Kidney glomerular epithelial cell (primary cell): ENCODE measurements at regions not wholly inside any gene's neighbourhood (a gene's known extent, or its start where the extent isn't known, plus 50 kb on each side); places are given as distances from the start of the nearest gene placed in this dataset.
A peak's percentile ranks its signal among the peaks of the same experiment; 100 is the strongest.
"Not testable (repeated sequence)": the region's sequence is repeated elsewhere in the genome, so short reads cannot be mapped to it uniquely, and the experiment has no call there.

Experiments used
- DNase-seq: peaks from one replicate; lab custom pipeline; 2025; lab: John Stamatoyannopoulos, UW

- no peak for DNase-seq
Measured at GRCh38 chr1:94302497-94302896, 65.1 kb upstream of the ARHGAP29 start.

DNA sequence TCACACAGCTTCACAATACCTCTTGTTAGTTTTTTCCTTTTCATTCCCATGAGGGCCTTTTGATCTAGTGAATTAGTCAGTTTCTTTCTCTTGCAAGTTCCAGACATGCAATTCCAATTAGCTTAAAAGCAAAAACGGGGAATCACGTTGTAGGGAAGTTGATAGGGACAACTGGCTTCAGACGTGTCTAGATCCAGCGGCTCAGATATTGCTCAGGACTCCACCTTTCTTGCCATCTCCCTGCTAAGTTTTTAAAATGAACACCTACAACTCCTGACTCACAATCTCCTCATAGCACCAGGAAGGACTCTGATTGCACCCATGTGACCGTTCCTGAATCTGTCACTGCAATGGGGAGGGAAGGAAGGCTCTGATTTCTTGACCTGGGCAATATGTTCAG is 63.8 kb upstream of the ARHGAP29 start:
- no peak for DNase-seq

DNA sequence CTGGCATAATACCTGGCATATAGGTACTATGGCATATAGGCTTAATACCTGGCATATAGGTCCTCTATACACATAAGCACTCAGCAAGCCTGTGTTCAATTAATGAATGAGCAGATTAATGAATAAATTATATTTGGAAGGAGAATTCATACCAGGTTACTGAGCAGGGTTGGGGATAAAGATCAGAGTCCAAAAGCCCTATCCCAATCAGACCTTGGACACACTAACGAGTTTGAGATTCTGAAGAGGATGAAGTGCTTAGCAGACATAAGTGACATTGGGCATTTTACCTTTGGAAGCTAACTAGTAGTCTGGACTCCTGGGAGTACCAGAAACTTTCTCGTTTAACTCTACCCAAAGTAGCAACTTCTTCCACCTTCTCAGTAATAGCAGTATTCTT is 63.3 kb upstream of the ARHGAP29 start:
- no peak for DNase-seq

- DNase-seq, result peak; percentile 98
Measured at GRCh38 chr1:94299627-94300553, 62.5 kb upstream of the ARHGAP29 start.

- DNase-seq, result no peak
Measured at GRCh38 chr1:94298861-94299260, 61.5 kb upstream of the ARHGAP29 start.

GRCh38 chr1:94296018-94296417 is 58.6 kb upstream of the ARHGAP29 start:
- no peak for DNase-seq

GRCh38 chr1:94292978-94293377 is 55.6 kb upstream of the ARHGAP29 start:
- DNase-seq, result not testable (repeated sequence)

DNA sequence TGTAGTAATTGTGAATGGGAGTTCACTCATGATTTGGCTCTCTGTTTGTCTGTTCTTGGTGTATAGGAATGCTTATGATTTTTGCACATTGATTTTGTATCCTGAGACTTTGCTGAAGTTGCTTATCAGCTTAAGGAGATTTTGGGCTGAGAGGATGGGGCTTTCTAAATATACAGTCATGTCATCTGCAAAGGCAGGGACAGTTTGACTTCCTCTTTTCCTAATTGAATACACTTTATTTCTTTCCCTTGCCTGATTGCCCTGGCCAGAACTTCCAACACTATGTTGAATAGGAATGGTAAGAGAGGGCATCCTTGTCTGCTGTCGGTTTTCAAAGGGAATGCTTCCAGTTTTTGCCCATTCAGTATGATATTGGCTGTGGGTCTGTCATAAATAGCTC is 51.9 kb upstream of the ARHGAP29 start:
- not testable (repeated sequence) for DNase-seq
